Type B pancreatic cell (in vitro differentiated cells): ENCODE measurements at regions not wholly inside any gene's neighbourhood (a gene's known extent, or its start where the extent isn't known, plus 50 kb on each side); places are given as distances from the start of the nearest gene placed in this dataset.

Experiments used
- DNase-seq: peaks from one replicate; pipeline ENCODE4 v3.0.0; 2021; ENCODE audit warnings: mixed read lengths; ENCODE audit not compliant: unreplicated experiment; ENCODE audit errors: extremely low spot score
- H3K27ac Mint-ChIP-seq: 2 replicates; pipeline ENCODE4 v1.8.0; 2021; ENCODE audit warnings: mild to moderate bottlenecking, mixed read lengths
- H3K27me3 Mint-ChIP-seq: 2 replicates; pipeline ENCODE4 v1.8.0; 2021; ENCODE audit warnings: mixed read lengths
- H3K36me3 Mint-ChIP-seq: 2 replicates; pipeline ENCODE4 v1.8.0; 2021; ENCODE audit warnings: mixed read lengths
- H3K4me1 Mint-ChIP-seq: one replicate; pipeline ENCODE4 v1.8.0; 2021; ENCODE audit warnings: mixed read lengths; ENCODE audit not compliant: unreplicated experiment
- H3K4me3 Mint-ChIP-seq: 2 replicates; pipeline ENCODE4 v1.8.0; 2021; ENCODE audit warnings: mild to moderate bottlenecking, mixed read lengths
- H3K9me3 Mint-ChIP-seq: 2 replicates; pipeline ENCODE4 v1.8.0; 2021; ENCODE audit warnings: mixed read lengths
- CTCF ChIP-seq: fragments of 200-600 bp; sonication (generic); conservative IDR thresholded peaks from 2 replicates; pipeline ENCODE4 v1.5.0; 2021; ENCODE audit warnings: antibody characterized with exemption, mild to moderate bottlenecking

- H3K4me1 Mint-ChIP-seq = no peaks in the 10 kb centered on the region
- no peak for TF ChIP-seq CTCF
- H3K27ac Mint-ChIP-seq = no peak overlapping the region
- no peak overlapping the region for H3K4me3 Mint-ChIP-seq
- H3K36me3 Mint-ChIP-seq = no peaks in the 10 kb centered on the region
- H3K9me3 Mint-ChIP-seq = peaks cover under 1% of the 10 kb centered on the region
- H3K27me3 Mint-ChIP-seq = peaks cover 5% of the 10 kb centered on the region
- no peak for DNase-seq
These were observed 111.2 kb upstream of the AGAP1 start for GRCh38 chr2:235382601-235383000.

- no peaks in the 10 kb centered on the region for H3K36me3 Mint-ChIP-seq
- no peak overlapping the region for H3K4me3 Mint-ChIP-seq
- TF ChIP-seq CTCF = no peak
- DNase-seq = no peak
- H3K27ac Mint-ChIP-seq = no peak overlapping the region
- peaks cover 4% of the 10 kb centered on the region for H3K9me3 Mint-ChIP-seq
- H3K4me1 Mint-ChIP-seq = no peaks in the 10 kb centered on the region
- H3K27me3 Mint-ChIP-seq = no peaks in the 10 kb centered on the region
These were observed 110.5 kb upstream of the AGAP1 start for GRCh38 chr2:235383272-235383843.

GRCh38 chr2:235384624-235385023 is 109.2 kb upstream of the AGAP1 start:
- Mint-ChIP-seq H3K27ac (no peak overlapping the region), H3K9me3 (peaks cover 4% of the 10 kb centered on the region), H3K4me1 (no peaks in the 10 kb centered on the region), H3K4me3 (no peak overlapping the region), H3K36me3 (no peaks in the 10 kb centered on the region), H3K27me3 (no peaks in the 10 kb centered on the region)
- no peak for TF ChIP-seq CTCF
- DNase-seq = no peak

- TF ChIP-seq CTCF = no peak
- peaks cover 7% of the 10 kb centered on the region for H3K9me3 Mint-ChIP-seq
- H3K27ac Mint-ChIP-seq = no peak overlapping the region
- no peaks in the 10 kb centered on the region for H3K36me3 Mint-ChIP-seq
- H3K27me3 Mint-ChIP-seq = no peaks in the 10 kb centered on the region
- DNase-seq = no peak
- H3K4me3 Mint-ChIP-seq = no peak overlapping the region
- H3K4me1 Mint-ChIP-seq = no peaks in the 10 kb centered on the region
These were observed 104.2 kb upstream of the AGAP1 start for GRCh38 chr2:235389626-235390025.

GRCh38 chr2:235390108-235390815 is 103.6 kb upstream of the AGAP1 start:
- H3K27ac Mint-ChIP-seq = no peak overlapping the region
- no peaks in the 10 kb centered on the region for H3K36me3 Mint-ChIP-seq
- no peaks in the 10 kb centered on the region for H3K27me3 Mint-ChIP-seq
- DNase-seq = no peak
- H3K9me3 Mint-ChIP-seq = peaks cover 7% of the 10 kb centered on the region
- no peak overlapping the region for H3K4me3 Mint-ChIP-seq
- TF ChIP-seq CTCF = no peak
- no peaks in the 10 kb centered on the region for H3K4me1 Mint-ChIP-seq
